Smooth muscle cell (in vitro differentiated cells): ENCODE measurements at regions not wholly inside any gene's neighbourhood (a gene's known extent, or its start where the extent isn't known, plus 50 kb on each side); places are given as distances from the start of the nearest gene placed in this dataset.
"Not testable (repeated sequence)": the region's sequence is repeated elsewhere in the genome, so short reads cannot be mapped to it uniquely, and the experiment has no call there.

Source experiments
- DNase-seq: peaks from one replicate; lab custom pipeline; 2025; ENCODE audit not compliant: unreplicated experiment; lab: John Stamatoyannopoulos, UW
- H2AFZ ChIP-seq: fragments of 200-600 bp; sonication (generic); 2 replicates; pipeline ENCODE4 v1.6.0; 2016; ENCODE audit warnings: antibody characterized with exemption, low read depth, mild to moderate bottlenecking
- H3F3A ChIP-seq: fragments of 200-600 bp; sonication (generic); 2 replicates; pipeline ENCODE4 v1.6.0; 2017; ENCODE audit warnings: antibody characterized with exemption, low read depth
- H3K27ac ChIP-seq: fragments of 200-600 bp; sonication (generic); 2 replicates; pipeline ENCODE4 v1.5.1; 2016; ENCODE audit warnings: low read depth, mild to moderate bottlenecking
- H3K27me3 ChIP-seq: fragments of 200-600 bp; sonication (generic); 2 replicates; pipeline ENCODE4 v1.6.1; 2016; ENCODE audit warnings: low read depth, mild to moderate bottlenecking
- H3K36me3 ChIP-seq: fragments of 200-600 bp; sonication (generic); 2 replicates; pipeline ENCODE4 v1.5.1; 2016; ENCODE audit warnings: low read depth
- H3K4me1 ChIP-seq: fragments of 200-600 bp; sonication (generic); 2 replicates; pipeline ENCODE4 v1.5.1; 2016; ENCODE audit warnings: low read depth
- H3K4me2 ChIP-seq: fragments of 200-600 bp; sonication (generic); 2 replicates; pipeline ENCODE4 v1.6.0; 2016; ENCODE audit warnings: mild to moderate bottlenecking
- H3K4me3 ChIP-seq: fragments of 200-600 bp; sonication (generic); 2 replicates; pipeline ENCODE4 v1.5.1; 2016; ENCODE audit warnings: mild to moderate bottlenecking
- H3K79me2 ChIP-seq: fragments of 200-600 bp; sonication (generic); 2 replicates; pipeline ENCODE4 v1.6.0; 2016; ENCODE audit warnings: low read depth, mild to moderate bottlenecking
- H3K9ac ChIP-seq: fragments of 200-600 bp; sonication (generic); 2 replicates; pipeline ENCODE4 v1.6.0; 2016; ENCODE audit warnings: low read depth
- H3K9me3 ChIP-seq: fragments of 200-600 bp; sonication (generic); replicated peaks from 2 replicates; pipeline ENCODE4 v1.5.1; 2016; ENCODE audit warnings: low read depth
- H4K20me1 ChIP-seq: fragments of 200-600 bp; sonication (generic); 2 replicates; pipeline ENCODE4 v1.6.0; 2016; ENCODE audit warnings: low read depth
- CTCF ChIP-seq: fragments of 200-600 bp; sonication (generic); IDR thresholded peaks from 2 replicates; pipeline ENCODE4 v1.5.1; 2017; ENCODE audit warnings: borderline replicate concordance, mild to moderate bottlenecking, antibody characterized with exemption; ENCODE audit not compliant: insufficient read depth, poor library complexity, severe bottlenecking
- WGBS: methylation state at CpG from one replicate; pipeline ENCODE4 v1.1.7; 2016; ENCODE audit warnings: low lambda C conversion rate; 5-methylcytosine and 5-hydroxymethylcytosine counted together

GRCh38 chr2:125004106-125004800 lies 979.2 kb downstream of the CNTNAP5 start:
- Histone ChIP-seq H3K27ac (no peak overlapping the region), H4K20me1 (no peaks in the 10 kb centered on the region), H3K9ac (no peak overlapping the region), H3K27me3 (no peaks in the 10 kb centered on the region), H3K9me3 (no peaks in the 10 kb centered on the region), H3K4me3 (no peak overlapping the region), H2AFZ (no peak overlapping the region), H3K4me2 (no peak overlapping the region), H3K36me3 (no peaks in the 10 kb centered on the region), H3K79me2 (no peaks in the 10 kb centered on the region), H3F3A (no peaks in the 10 kb centered on the region), H3K4me1 (no peaks in the 10 kb centered on the region)
- DNase-seq = no peak
- WGBS = 94% methylated on average over 7 of the region's 7 CpGs
- no peak for TF ChIP-seq CTCF

- Histone ChIP-seq H3K4me3 (no peak overlapping the region), H3K27me3 (no peaks in the 10 kb centered on the region), H3K4me1 (no peaks in the 10 kb centered on the region), H2AFZ (no peak overlapping the region), H3F3A (no peaks in the 10 kb centered on the region), H3K79me2 (no peaks in the 10 kb centered on the region), H3K9ac (no peak overlapping the region), H4K20me1 (no peaks in the 10 kb centered on the region), H3K9me3 (no peaks in the 10 kb centered on the region), H3K36me3 (no peaks in the 10 kb centered on the region), H3K27ac (no peak overlapping the region), H3K4me2 (no peak overlapping the region)
- 63% methylated on average over 4 of the region's 4 CpGs for WGBS
- TF ChIP-seq CTCF = no peak
- DNase-seq = no peak
Observed at GRCh38 chr2:125006676-125007075, 981.6 kb downstream of the CNTNAP5 start.

- not testable (repeated sequence) for DNase-seq, H3F3A ChIP-seq, H3K79me2 ChIP-seq, H3K4me2 ChIP-seq, H3K9me3 ChIP-seq, H3K27me3 ChIP-seq, H3K36me3 ChIP-seq, H3K27ac ChIP-seq, H3K4me3 ChIP-seq, H3K9ac ChIP-seq, H4K20me1 ChIP-seq, H2AFZ ChIP-seq, H3K4me1 ChIP-seq
- WGBS = 83% methylated on average over 4 of the region's 4 CpGs
Observed at GRCh38 chr2:125028721-125029120, 1003.6 kb downstream of the CNTNAP5 start.

GRCh38 chr2:125033871-125034270 lies 1008.8 kb downstream of the CNTNAP5 start:
- TF ChIP-seq CTCF = no peak
- H3K4me1 ChIP-seq = no peaks in the 10 kb centered on the region

More at GRCh38 chr2:125033871-125034270, 1008.8 kb downstream of the CNTNAP5 start:
- H3K4me2 ChIP-seq = no peak overlapping the region
- H3K9ac ChIP-seq = no peak overlapping the region
- no peaks in the 10 kb centered on the region for H3F3A ChIP-seq
- H3K27me3 ChIP-seq = no peaks in the 10 kb centered on the region
- H3K36me3 ChIP-seq = no peaks in the 10 kb centered on the region
- H2AFZ ChIP-seq = no peak overlapping the region
- H3K4me3 ChIP-seq = no peak overlapping the region
- H3K27ac ChIP-seq = no peak overlapping the region
- no peak for DNase-seq
- no peaks in the 10 kb centered on the region for H3K79me2 ChIP-seq
- H4K20me1 ChIP-seq = no peaks in the 10 kb centered on the region
- no peaks in the 10 kb centered on the region for H3K9me3 ChIP-seq
- WGBS = 87% methylated on average over 1 of the region's 1 CpG
